HG03558 (cell line): ENCODE measurements at regions not wholly inside any gene's neighbourhood (a gene's known extent, or its start where the extent isn't known, plus 50 kb on each side); places are given as distances from the start of the nearest gene placed in this dataset.

Experiments used
- ATAC-seq: cut with Tn5 transposase; IDR thresholded peaks from one replicate; pipeline ENCODE4 v1.9.1; 2021; ENCODE audit warnings: moderate number of reproducible peaks; ENCODE audit not compliant: unreplicated experiment; ENCODE audit errors: extremely low read depth

DNA sequence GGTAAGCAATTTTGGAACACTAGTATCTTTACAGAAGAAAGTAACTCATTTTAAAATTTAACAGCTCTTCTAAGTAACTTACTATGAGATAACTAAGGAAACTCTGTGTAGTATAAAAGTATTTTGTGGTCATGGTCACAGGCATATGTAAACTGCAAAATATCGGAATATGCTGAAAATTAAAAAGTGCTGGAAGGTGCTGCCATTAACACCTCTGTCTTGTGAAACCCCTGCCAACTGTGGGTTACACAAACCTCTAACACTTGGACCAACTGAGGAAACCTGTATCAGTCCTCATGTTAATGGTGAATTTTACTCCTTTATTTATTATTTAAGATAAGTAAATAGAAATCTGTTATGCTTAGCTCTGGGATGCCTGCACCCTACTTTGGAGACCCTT lies 206.7 kb downstream of the LACC1 start:
- no peak for ATAC-seq

DNA sequence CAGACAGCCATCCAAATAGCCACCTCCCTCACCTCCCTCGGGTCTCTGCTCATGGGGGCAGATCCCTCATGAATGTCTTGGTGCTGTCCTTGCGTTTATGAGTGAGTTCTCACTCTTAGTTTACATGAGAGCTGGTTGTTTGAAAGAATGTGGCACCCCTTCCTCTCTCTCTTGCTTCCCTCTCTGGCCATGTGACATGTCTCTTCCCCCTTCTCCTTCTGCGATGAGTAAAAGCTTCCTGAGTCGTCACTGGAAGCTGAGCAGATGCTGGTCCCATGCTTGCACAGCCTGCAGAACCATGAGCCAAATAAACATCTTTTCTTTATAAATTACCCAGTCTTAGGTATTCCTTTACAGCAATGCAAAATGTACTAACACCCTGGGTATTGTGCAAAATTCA lies 208.7 kb downstream of the LACC1 start:
- no peak for ATAC-seq

DNA sequence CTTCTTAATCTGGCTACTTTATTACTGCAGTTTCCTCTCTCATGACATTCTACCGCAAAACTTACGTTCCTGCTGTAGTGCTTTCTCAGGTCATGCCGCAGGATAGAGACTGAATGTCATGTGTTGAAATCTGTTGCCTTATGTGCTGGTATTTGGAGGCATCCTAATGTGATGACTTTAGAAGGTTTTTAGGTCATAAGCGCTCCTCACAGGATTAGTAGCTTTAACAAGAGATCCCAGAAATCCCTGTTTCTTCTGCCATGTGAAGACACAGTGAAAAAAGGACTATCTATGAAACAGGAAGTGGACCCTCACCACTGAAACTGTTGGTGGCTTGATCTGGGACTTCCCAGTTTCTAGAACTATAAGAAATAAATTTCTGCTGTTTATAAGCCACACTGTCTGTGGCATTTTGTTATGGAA lies 209.3 kb downstream of the LACC1 start:
- ATAC-seq: no peak

DNA sequence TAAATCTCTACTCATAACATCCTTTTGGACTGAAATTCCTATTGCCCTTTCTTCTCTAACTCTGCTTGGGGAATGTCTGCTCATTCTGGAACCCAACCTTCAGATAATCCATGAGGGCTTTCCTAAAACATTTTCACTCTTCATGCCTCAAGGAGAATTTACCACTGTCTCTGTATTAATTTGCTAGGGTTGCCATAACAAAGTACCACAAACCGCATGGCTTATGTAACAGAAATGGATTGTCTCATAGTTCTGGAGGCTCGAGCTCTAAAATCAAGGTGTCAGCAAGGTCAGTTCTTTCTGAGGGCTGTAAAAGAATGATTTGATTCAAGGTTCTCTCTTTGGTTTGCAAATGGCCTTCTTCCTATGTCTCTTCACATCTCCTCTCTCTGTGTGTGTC lies 209.7 kb downstream of the LACC1 start:
- no peak for ATAC-seq

DNA sequence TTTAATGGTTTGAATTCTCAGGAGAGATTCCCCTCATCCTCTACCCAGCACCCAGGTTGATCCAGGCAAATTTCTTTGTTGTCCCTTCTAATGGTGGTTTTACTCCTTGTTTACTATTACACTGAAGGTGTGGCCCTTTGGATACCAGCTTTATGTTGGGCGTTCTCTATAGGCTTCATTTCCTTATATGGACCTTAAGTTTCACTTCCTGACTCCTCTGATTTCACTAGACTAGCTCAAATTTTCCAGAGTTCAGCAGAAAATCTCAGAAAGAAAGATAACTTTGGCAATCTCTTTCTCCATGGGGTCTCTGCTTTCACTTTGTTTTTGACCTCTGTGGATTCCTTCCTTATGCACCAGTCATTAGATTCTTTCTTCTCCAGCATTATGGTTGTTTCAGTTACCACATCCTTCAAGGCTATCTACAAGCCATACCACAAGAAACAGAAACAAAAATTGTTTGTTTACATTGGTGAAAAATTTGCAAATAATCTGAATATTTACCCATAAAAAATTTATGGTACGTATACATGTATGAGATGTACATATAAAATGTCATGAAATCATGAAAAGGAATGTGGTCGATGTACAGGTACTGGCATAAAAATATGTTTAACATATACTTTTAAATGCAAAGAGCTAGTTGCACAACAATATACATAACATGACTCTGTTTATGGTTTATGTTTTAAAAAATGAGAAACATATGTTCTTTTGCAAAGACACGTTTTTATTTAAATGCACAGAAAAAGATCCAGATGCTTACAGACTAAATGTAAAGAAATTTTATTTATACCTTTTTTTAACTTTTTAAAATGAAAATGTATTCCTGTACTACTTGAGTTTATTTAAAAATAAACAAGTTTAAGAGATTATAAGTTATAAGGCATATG lies 212.6 kb downstream of the LACC1 start:
- ATAC-seq: no peak

DNA sequence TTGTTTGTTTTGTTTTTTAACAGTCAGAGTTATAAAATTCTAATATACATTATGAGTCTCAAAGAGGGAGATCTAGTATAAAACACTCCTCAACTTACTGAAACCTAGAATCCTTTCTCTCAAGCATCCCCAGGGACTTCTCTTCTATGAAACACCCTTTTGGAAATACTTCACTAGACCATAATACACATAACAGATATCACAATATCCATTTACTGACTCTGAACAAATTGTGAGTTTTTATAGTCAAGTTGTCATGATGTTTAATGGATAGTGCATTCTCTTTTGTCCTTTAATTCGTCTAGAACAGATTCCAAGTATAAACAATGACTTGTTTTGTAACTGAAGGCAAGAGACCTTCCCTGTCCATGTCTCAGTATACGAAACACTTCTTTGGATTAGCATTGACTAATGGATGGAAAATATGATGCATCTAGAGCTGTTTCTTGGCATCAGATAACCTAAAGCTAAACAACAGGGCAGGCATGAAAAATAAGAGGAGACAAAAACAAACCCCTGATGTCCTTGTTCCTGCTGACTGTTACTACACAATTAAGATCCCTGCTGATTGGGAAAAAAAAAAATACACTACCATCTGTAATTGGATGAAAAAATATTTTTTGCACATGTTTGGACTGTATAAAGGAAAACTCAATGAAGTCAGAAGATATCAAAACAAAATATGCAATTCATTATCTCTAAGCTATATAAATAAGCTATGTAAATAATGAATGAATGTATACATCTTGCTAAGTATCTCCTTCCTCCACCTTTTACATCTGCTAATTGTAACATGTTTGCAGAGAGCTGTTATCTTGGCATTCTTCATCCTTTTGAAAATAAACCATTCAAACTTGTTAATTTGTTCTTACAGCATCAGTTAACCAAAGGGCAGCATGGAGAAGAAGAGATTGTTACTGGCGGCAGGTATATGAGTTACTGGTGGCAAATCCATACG lies 214.2 kb downstream of the LACC1 start:
- no peak for ATAC-seq

DNA sequence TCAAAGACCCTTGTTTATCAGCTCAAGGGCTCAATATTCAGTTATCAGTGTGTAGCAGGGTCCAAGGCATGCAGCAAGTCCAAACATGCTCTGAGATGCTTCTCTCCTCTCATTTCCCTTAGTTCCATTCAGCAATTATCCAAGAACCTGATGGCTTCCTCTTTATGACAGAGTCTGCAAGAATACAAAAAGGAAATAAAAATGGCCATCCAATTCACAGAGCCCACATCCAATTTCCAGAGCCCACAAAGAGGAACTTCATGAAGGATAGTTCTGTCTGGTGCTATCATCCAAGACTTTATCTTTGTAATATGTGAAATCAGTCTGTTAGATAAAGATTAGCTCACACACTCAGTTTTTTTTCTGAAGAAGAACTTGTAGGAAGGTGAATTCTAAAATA lies 217.2 kb downstream of the LACC1 start:
- no peak for ATAC-seq

DNA sequence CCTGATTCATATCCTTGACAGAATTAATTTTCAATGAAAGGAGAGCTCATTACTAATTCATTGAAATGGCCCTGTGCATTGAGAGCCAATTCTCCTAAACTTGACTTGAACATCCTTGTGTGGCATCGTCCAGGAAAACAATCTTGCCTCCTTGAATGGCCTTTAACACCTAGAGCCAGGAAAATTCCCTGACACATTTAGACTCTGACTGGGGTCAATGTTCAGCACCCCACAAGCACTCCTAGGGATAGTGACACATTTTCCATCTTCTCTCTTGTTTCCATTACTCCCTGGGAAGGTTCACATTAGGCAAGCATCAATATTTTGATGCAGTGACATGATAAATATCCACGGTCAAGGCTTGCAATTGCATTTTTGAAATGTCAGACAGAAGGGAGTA lies 218.9 kb downstream of the LACC1 start:
- no peak for ATAC-seq

DNA sequence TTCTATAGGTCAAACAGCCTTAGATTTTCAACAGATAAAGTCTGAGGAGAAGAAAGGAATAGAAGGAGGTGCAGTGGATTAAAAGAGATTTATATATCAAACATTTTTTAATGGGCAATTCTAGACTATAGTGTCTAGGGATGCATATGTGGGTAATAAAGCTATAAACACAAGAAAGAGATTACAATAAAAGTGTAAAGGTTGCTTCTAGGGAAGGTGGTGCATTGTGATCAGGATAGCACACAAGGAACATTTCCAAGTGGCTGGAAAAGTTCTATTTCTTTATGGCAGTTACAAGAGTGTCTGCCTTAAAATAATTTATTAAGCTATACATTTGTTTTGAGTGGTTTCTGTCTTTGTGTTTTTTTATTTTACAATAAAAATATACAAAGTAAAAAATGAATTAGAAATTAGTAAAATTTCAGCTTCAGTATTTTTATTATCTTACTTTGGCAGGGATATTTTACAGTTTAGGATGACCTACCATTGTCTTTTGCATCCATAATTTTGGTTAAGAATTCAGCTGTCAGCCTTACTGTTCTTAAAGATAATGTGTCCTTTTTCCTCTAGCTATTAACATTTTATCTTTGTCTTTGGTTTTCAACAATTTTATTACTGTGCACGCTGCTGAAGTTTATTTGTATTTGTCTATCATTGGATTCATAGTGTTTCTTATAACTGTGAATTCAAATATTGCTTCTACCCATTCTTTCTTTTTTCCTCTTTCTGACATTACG lies 221.8 kb downstream of the LACC1 start:
- no peak for ATAC-seq

DNA sequence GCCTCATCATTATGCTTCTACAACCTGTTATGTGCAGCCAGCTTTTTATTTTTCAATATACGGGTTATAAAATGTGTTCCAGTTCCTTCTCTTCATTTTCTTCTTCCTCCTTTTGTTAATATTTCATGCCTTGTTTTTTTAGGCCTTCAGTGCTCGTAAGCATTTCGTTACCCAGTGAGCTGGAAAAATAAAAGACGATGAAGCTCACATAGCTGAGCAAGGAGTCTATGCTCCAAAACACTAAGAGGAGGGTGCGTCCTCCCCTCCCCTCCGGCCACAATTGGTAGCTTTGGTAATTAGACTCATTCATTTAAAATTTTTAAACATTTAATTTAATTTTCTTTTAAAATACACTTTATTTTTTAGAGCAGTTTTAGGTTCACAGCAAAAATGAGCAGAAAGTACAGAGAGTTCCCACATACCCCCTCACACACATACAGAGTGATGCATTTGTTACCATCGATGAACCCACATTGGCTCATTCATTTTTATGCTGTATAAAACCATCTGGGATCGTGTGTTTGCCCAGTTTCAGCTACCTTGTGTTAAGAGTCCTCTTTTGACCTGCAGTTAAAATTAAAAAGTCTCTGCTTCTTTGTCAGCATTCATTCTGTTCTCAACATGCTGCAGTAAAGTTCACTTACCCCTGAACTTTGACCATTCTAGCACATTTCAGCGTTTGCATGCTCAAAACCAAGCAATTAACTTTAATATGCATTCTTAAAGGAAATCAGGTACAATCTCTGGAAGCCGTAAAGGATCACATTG lies 223.9 kb downstream of the LACC1 start:
- ATAC-seq: no peak

DNA sequence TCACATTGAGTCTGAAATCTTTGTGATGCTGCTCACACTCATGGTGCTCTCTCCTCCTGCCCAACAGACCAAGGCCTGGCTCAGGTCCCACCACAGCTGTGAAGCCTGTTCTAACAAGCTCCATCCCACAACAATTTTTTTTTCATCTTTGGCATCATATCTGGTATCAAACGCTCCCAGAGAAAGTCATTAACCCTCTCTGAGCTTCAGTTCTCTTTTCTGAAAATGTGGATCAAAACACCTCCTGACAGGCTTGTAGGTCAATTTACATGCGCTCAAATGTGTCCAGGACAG lies 224.4 kb downstream of the LACC1 start:
- no peak for ATAC-seq

DNA sequence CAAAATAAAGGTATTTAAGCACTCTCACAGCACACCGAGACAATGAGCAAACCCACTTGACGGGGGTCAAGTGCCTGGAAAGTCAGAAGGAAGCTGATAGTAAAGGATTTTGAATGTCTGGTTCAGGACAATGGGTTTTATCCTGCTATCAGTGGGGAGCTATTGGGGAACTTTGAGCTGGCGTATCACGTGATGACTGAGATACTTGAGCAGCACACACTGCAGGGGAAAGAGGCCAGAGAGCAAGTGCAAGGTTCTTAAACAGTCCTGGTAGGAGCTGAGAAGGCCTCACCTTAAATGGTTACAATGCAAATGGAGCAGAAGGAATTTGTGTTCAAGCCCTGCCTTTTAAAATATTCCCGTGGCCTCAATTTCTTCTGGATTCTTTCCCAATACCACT lies 225.3 kb downstream of the LACC1 start:
- ATAC-seq: no peak

DNA sequence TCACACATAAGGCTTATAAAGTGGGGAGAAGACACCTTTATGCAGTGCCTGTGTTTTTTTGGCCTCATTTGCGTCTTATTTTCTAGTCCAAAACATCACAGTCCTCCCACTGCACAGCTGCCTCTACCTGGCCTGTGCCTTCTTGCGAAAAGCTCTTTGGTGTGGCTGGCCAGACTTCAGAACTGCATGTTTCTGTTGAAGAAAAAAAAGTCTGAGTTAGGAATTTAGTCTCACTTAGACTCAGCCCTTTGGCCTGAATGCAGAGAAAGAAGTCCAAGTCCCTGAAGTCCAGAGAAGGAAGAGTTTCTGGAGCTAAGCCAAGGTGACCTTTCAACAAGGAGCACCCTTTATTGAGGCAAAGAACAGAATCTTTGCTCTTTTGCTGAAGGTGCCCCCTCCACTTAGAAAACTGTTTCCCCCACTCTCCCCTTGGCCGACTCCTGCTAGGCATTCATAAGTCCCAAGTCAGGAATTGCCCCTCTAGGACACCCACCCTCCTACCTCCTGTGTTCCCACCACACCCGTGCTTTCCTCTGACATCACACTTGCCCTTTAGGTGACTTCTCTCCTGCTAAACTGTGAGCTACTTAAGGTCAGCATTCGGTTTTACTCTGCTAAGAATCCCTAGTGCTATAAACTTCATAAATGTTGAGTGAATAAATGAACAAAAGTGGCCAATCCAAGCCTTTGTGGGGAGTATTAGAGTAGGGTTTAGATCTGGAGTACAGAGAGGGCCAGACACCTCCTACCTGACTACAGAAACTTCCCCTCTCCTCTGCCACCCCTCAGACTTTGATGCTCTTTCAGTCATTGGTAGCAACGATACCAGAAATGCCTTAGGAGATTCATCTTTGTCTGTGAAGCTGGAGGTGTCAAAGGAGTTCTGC lies 226.8 kb downstream of the LACC1 start:
- no peak for ATAC-seq

DNA sequence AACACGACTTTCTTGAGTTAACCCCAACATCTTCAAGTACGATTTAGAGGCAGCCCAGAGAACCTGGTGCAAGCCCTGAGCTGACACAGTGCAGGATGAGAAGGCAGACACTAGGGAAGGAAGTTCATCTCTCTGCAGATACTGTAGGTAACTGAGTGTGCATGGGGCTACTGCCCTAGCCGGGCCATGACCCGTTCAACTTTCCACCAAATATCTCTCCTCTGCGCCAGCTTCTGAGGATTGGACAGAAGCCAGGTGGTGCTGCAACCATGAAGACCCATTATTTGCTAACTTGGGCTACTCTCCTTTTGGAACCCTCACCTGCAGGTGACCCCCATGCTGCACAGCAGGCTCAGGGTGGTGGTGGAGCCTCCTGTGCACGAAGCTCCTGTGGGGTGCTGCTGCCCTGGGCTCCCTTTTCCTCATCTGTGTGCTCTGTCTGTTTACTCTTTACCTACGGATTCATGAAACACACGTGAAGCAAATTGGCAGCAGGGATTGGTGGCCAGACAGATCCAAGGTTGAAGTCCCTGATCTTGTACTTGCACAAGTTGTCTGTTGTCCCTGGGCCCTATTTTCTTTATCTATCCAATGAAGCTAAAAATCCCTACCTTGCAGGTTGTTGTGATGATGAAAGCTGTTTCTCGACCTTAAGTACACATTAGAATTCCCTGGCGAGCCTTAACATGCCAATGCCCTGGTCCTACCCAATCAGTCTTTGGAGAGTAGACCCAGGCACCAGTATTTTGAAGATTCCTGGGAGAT lies 227.8 kb downstream of the LACC1 start:
- ATAC-seq: no peak

DNA sequence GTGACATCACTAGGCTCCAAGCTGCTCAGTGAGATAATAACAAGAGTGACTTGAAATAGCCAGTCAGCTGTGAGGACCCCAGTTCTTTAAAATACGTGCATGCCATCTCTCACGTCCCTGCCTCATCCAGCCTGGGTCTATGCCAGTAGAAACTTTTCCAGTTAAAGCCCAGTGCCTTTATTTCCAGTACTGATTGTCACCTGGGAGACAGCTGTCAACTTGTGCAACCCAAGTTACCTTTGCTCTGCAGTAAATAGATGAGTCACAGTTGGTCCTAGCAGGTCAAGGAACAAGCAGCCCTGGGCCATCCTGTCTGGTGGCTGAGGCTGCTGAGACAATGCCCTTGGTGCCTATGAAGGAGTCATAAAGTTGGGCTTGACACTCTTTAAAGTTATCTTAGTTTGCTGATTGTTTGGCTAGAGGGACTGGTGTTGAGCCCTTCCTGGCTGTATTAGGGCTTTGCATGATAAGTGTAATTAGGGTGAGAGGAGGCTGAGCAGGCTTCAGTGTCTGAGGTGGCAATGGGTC lies 228.7 kb downstream of the LACC1 start:
- no peak for ATAC-seq

DNA sequence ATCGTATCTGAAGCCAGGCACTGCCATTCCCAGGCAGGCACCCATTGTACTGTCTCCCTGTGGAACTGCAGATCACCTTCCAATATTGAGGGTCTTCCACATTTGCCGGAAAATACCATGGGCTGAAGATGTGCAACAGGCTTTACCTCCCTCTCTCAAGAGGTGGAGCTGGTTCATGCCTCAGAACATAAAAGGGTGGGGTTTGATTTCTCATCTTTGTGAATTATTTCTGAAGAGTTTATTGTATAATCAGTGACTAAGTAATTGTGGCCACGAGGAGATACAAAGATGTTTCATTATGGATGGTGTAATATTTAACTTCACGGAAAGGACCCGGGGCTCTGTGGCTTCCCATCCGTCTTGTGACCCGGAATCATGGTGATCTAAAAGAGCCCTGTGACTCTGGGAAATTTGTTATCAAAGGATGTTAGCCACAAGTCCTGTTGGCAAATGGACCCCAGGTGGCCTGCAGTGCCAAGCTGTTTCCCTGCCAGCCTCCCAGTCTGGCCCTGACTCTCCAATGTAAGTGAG lies 230.5 kb downstream of the LACC1 start:
- no peak for ATAC-seq

DNA sequence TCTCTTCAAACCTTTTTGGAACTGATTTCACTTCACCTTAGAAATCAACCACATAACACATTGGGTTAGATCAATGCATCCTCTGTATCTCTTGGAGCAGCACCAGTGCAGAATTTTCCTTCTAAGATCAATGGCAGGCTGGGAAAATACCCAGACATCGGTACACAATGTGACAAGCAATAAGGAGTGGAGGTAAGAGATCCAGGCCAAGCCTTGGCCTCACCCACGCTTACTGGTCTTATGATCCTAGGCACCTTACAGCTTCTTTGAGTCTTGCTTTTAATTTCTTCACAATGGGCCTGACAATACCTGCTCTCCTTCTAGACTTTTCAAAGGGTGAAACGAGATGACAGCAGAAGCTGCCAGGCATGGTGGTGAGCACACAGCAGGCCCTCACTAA lies 232.0 kb downstream of the LACC1 start:
- ATAC-seq: no peak
